ENCODE measurements at regions not wholly inside any gene's neighbourhood (a gene's known extent, or its start where the extent isn't known, plus 50 kb on each side); places are given as distances from the start of the nearest gene placed in this dataset.

GRCh38 chr10:131584287-131584686 lies 272.8 kb upstream of the TCERG1L start:
- no peak overlapping the region for H4K91ac ChIP-seq (ENCODE audit: insufficient read length, low read depth, low read length)
- no peak overlapping the region for H2BK120ac ChIP-seq (ENCODE audit: low read depth, low read length, poor library complexity, severe bottlenecking)
- peaks cover 2% of the 10 kb centered on the region; the same call in 1 of the 2 replicates for H3K27me3 Mint-ChIP-seq (ENCODE audit: low read depth)
- no peak overlapping the region for H2BK12ac ChIP-seq (ENCODE audit: insufficient read length, low read depth, low read length)
- no peaks in the 10 kb centered on the region for H3K79me2 ChIP-seq (ENCODE audit: insufficient read depth, low read length)
- no peaks in the 10 kb centered on the region for H3K79me1 ChIP-seq (ENCODE audit: insufficient read depth, low read depth, low read length, poor library complexity, severe bottlenecking)
- H3K36me3 Mint-ChIP-seq (ENCODE audit: insufficient read depth in 1 of 3, low read depth in 3 of 3), result no peaks in the 10 kb centered on the region
- H2BK5ac ChIP-seq (ENCODE audit: insufficient read length, low read length), result no peak overlapping the region
- H3K23me2 ChIP-seq (ENCODE audit: insufficient read length, low read depth, low read length, poor library complexity, severe bottlenecking), result no peaks in the 10 kb centered on the region
- H3T11ph ChIP-seq (ENCODE audit: low read length), result no peak overlapping the region
- WGBS (ENCODE audit: extremely low coverage, insufficient read length, low lambda C conversion rate), result no CpG with 5 or more reads among the region's 12 CpGs
- no peak for TF ChIP-seq CTCF (conservative IDR thresholded peaks at IDR 0.05)
- no peak overlapping the region for H3K14ac ChIP-seq (ENCODE audit: insufficient read depth, low read length)
- no peak overlapping the region for H3K27ac ChIP-seq (ENCODE audit: insufficient read length, low read depth, low read length)
- no peak overlapping the region for H4K8ac ChIP-seq (replicated peaks; ENCODE audit: insufficient read length, low read depth, low read length)
- H3K4me2 ChIP-seq (ENCODE audit: insufficient read depth, insufficient read length, low read length), result no peak overlapping the region
- H3K23ac ChIP-seq (ENCODE audit: insufficient read length, low read depth, low read length), result no peak overlapping the region
- no peak overlapping the region for H3K4me3 Mint-ChIP-seq
- no peak overlapping the region for H4K5ac ChIP-seq (ENCODE audit: insufficient read length, low read depth, low read length)
- no peak overlapping the region for H2AFZ ChIP-seq (ENCODE audit: low read length)
- no peak overlapping the region for H3K9ac ChIP-seq (ENCODE audit: extremely low read depth, insufficient read length, low read length)
- H2BK20ac ChIP-seq (ENCODE audit: low read depth, low read length, poor library complexity, severe bottlenecking), result no peak overlapping the region
- no peak overlapping the region for H3K4ac ChIP-seq (ENCODE audit: low read depth, low read length)
- H3K9me3 Mint-ChIP-seq, result no peaks in the 10 kb centered on the region; a peak in 1 of 5 replicates
- no peak overlapping the region for H3K27ac Mint-ChIP-seq
- H2AK5ac ChIP-seq (ENCODE audit: insufficient read length, low read length), result no peak overlapping the region
- DNase-seq, result no peak
- no peak overlapping the region for H3K56ac ChIP-seq (ENCODE audit: insufficient read length, low read depth, low read length)
- H4K20me1 ChIP-seq (ENCODE audit: control insufficient read depth, insufficient read depth, insufficient read length), result no peaks in the 10 kb centered on the region
- no peaks in the 10 kb centered on the region; a peak in 2 of 4 replicates for H3K4me1 Mint-ChIP-seq
- no peaks in the 10 kb centered on the region for H3K4me1 ChIP-seq (ENCODE audit: insufficient read depth, low read length)
- no peak overlapping the region for H3K18ac ChIP-seq (ENCODE audit: insufficient read length, low read depth, low read length)
- no peak overlapping the region for H2BK15ac ChIP-seq (ENCODE audit: low read depth, low read length)
- no peaks in the 10 kb centered on the region for H3K9me3 ChIP-seq (ENCODE audit: control insufficient read depth, low read depth, low read length)
- no peaks in the 10 kb centered on the region for H3K27me3 ChIP-seq (ENCODE audit: insufficient read depth, low read length)
